KMS-11 (cell line): ENCODE measurements at regions not wholly inside any gene's neighbourhood (a gene's known extent, or its start where the extent isn't known, plus 50 kb on each side); places are given as distances from the start of the nearest gene placed in this dataset.
"Not testable (repeated sequence)": the region's sequence is repeated elsewhere in the genome, so short reads cannot be mapped to it uniquely, and the experiment has no call there.

Experiments used
- H2AFZ ChIP-seq: fragments of 200-600 bp; sonication (generic); 2 replicates; pipeline ENCODE4 v1.6.1; 2016; ENCODE audit warnings: antibody characterized with exemption, mixed run types, low read depth
- H3K27ac ChIP-seq: fragments of 200-600 bp; sonication (generic); 2 replicates; pipeline ENCODE4 v1.6.1; 2016; ENCODE audit warnings: mild to moderate bottlenecking, mixed run types
- H3K27me3 ChIP-seq: fragments of 200-600 bp; sonication (generic); 2 replicates; pipeline ENCODE4 v1.6.1; 2017; ENCODE audit warnings: mild to moderate bottlenecking, low read depth, mixed run types, moderate library complexity; ENCODE audit not compliant: insufficient read depth
- H3K36me3 ChIP-seq: fragments of 200-600 bp; sonication (generic); 2 replicates; pipeline ENCODE4 v1.6.1; 2017; ENCODE audit warnings: mild to moderate bottlenecking, mixed run types; ENCODE audit not compliant: insufficient read depth
- H3K4me1 ChIP-seq: fragments of 200-600 bp; sonication (generic); 2 replicates; pipeline ENCODE4 v1.6.1; 2016; ENCODE audit warnings: mild to moderate bottlenecking, low read depth, mixed run types; ENCODE audit not compliant: poor library complexity, severe bottlenecking
- H3K4me2 ChIP-seq: fragments of 200-600 bp; sonication (generic); 2 replicates; pipeline ENCODE4 v1.7.0; 2016; ENCODE audit warnings: mild to moderate bottlenecking, mixed run types
- H3K4me3 ChIP-seq: fragments of 200-600 bp; sonication (generic); IDR thresholded peaks from 2 replicates; pipeline ENCODE4 v1.6.1; 2017; ENCODE audit warnings: low read depth, low read length, mixed read lengths; ENCODE audit not compliant: insufficient read depth
- H3K79me2 ChIP-seq: fragments of 200-600 bp; sonication (generic); 2 replicates; pipeline ENCODE4 v1.6.1; 2016; ENCODE audit warnings: low read depth, mixed run types; ENCODE audit not compliant: insufficient read depth
- H3K9ac ChIP-seq: fragments of 200-600 bp; sonication (generic); 2 replicates; pipeline ENCODE4 v1.6.1; 2016; ENCODE audit warnings: mild to moderate bottlenecking, mixed run types
- H4K20me1 ChIP-seq: fragments of 200-600 bp; sonication (generic); 2 replicates; pipeline ENCODE4 v1.6.1; 2016; ENCODE audit warnings: mild to moderate bottlenecking, mixed run types; ENCODE audit not compliant: insufficient read depth
- TF ChIP-seq, protein P1 (sequence below): fragments of 200-600 bp; sonication (generic); conservative IDR thresholded peaks from 2 replicates; pipeline ENCODE4 v1.6.1; 2017; ENCODE audit warnings: low read depth, mild to moderate bottlenecking, antibody characterized with exemption, low read length, moderate library complexity, mixed read lengths

DNA sequence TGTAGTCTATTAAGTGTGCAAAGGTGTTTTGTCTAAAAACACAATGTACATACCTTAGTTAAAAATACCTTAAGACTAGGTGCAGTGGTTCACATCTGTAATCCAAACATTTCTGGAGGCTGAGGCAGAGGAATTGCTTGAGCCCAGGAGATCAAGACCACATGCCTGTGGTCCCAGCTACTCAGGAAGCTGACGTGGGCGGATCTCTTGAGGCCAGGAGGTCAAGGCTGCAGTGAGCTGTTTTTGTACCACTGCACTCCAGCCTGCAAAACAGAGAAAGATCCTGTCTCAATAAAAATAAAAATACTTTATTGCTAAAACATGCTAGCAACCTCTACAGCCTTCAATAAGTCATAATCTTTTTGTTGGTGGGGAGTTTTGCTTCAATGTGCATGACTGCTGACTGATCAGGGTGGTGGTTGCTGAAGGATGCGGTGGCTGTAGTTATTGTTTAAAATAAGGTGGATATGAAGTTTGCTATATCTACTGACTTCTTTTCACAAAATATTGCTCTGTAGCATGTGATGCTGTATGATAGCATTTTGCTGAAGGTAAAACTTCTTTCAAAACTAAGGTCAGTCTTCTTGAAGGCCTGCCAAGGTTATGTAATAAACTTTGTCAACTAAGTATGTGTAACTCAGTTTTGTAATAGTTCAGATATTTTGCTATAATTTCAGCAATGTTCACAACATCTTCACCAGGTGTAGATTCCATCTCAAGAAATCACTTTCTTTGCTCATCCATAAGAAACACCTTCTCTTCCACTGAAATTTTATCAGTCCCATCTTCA is 1238.0 kb upstream of the NRXN1 start:
- H3K36me3 ChIP-seq = no peaks in the 10 kb centered on the region
- no peaks in the 10 kb centered on the region for H4K20me1 ChIP-seq
- H3K9ac ChIP-seq = no peak overlapping the region
- H3K79me2 ChIP-seq = no peaks in the 10 kb centered on the region
- no peaks in the 10 kb centered on the region for H3K4me1 ChIP-seq
- no peak overlapping the region for H3K4me3 ChIP-seq
- no peak overlapping the region for H3K27ac ChIP-seq
- H3K4me2 ChIP-seq = no peak overlapping the region
- H3K27me3 ChIP-seq = no peaks in the 10 kb centered on the region
- no peak overlapping the region for H2AFZ ChIP-seq
- TF ChIP-seq, protein P1, sequence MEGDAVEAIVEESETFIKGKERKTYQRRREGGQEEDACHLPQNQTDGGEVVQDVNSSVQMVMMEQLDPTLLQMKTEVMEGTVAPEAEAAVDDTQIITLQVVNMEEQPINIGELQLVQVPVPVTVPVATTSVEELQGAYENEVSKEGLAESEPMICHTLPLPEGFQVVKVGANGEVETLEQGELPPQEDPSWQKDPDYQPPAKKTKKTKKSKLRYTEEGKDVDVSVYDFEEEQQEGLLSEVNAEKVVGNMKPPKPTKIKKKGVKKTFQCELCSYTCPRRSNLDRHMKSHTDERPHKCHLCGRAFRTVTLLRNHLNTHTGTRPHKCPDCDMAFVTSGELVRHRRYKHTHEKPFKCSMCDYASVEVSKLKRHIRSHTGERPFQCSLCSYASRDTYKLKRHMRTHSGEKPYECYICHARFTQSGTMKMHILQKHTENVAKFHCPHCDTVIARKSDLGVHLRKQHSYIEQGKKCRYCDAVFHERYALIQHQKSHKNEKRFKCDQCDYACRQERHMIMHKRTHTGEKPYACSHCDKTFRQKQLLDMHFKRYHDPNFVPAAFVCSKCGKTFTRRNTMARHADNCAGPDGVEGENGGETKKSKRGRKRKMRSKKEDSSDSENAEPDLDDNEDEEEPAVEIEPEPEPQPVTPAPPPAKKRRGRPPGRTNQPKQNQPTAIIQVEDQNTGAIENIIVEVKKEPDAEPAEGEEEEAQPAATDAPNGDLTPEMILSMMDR = no peak

DNA sequence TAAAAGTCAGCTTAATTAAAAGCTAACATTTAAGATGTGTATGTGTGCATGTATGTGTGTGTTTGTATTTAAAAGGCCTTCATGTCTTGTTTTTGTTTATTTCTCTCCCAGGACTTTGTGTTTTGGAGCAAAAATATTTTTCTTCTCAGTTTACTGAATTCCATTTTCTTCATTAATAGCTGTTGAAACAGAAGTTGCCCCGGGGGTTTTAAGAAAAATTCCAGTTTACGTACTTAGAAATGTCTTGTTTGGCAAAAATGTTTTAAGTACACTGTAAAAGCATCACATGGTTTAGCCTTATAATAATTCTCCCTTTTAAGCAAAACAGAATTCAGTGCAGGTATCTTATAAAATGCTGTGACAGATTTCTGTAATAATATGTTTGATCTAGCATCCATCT is 1233.0 kb upstream of the NRXN1 start:
- H3K4me1 ChIP-seq = no peaks in the 10 kb centered on the region
- H3K9ac ChIP-seq = no peak overlapping the region
- H2AFZ ChIP-seq = no peak overlapping the region
- no peaks in the 10 kb centered on the region for H3K79me2 ChIP-seq
- H3K4me2 ChIP-seq = no peak overlapping the region
- TF ChIP-seq, protein P1 = no peak
- H3K27me3 ChIP-seq = no peaks in the 10 kb centered on the region
- H4K20me1 ChIP-seq = no peaks in the 10 kb centered on the region
- no peaks in the 10 kb centered on the region for H3K36me3 ChIP-seq
- no peak overlapping the region for H3K27ac ChIP-seq
- no peak overlapping the region for H3K4me3 ChIP-seq

DNA sequence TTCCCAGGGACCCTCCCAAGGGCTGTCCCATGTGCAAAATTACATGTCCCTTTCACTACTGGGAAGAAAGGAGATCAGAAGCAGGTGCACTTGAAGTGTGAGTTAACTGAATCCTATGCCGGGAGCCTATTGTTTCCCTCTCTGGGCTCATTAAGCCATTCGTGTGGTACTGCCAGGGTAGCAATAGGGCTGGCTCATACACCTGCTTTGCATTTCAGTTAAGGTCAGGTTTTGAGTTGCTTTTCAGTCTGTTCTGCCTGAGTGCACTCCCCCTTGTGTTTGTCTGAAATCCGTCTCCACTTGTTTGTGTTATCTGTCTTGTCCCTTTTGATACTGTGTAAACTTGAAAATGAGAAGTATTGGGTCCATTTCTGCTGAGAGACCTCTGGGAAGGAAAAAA is 1232.6 kb upstream of the NRXN1 start:
- H3K9ac ChIP-seq = no peak overlapping the region
- H3K4me3 ChIP-seq = no peak overlapping the region
- no peaks in the 10 kb centered on the region for H3K36me3 ChIP-seq
- H3K27ac ChIP-seq = no peak overlapping the region
- H2AFZ ChIP-seq = no peak overlapping the region
- H3K27me3 ChIP-seq = no peaks in the 10 kb centered on the region
- TF ChIP-seq, protein P1 = no peak
- H3K4me1 ChIP-seq = no peaks in the 10 kb centered on the region
- no peaks in the 10 kb centered on the region for H4K20me1 ChIP-seq
- H3K4me2 ChIP-seq = no peak overlapping the region
- no peaks in the 10 kb centered on the region for H3K79me2 ChIP-seq

DNA sequence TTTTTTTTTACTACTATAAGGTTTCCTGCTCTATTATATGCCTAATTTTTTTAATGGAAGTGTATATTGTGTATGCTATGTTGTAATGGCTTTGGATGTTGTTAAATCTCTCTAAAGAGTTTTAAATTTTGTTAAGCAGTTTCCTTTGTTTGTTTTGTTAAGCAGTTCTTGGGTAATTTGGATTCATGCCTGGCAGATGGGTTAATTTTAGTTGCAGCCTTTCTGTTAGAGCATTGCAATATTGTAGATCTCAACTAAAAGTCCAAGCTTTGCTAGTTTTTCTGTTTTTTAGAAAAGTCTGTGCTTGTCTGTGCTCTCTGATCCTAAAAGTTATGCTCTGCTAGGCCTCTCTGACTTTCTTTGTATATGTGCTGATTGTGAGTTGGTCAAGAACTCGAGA is 1229.0 kb upstream of the NRXN1 start:
- Histone ChIP-seq H3K9ac (no peak overlapping the region), H3K4me2 (no peak overlapping the region), H3K79me2 (no peaks in the 10 kb centered on the region), H3K4me1 (no peaks in the 10 kb centered on the region), H2AFZ (no peak overlapping the region), H3K4me3 (no peak overlapping the region), H3K36me3 (no peaks in the 10 kb centered on the region), H3K27me3 (no peaks in the 10 kb centered on the region), H4K20me1 (no peaks in the 10 kb centered on the region), H3K27ac (no peak overlapping the region)
- TF ChIP-seq, protein P1 = no peak

DNA sequence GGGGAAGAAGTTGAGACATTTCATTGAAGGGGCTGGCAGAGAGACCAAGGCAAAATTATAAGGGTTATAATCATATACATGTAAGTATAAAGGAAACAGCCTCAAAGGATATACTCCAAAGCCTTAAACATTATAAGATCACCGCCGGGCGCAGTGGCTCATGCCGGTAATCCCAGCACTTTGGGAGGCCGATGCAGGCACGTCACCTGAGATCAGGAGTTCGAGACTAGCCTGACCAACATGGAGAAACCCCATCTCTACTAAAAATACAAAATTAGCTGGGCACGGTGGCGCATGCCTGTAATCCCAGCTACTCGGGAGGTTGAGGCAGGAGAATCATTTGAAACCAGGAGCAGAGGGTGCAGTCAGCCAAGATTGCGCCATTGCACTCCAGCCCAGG is 1227.0 kb upstream of the NRXN1 start:
- not testable (repeated sequence) for H2AFZ ChIP-seq, H3K79me2 ChIP-seq, H3K4me2 ChIP-seq, H3K27me3 ChIP-seq, H3K9ac ChIP-seq, H3K4me1 ChIP-seq, H3K4me3 ChIP-seq, H3K27ac ChIP-seq, H4K20me1 ChIP-seq, H3K36me3 ChIP-seq
